GM23338 (cell line): ENCODE measurements at regions not wholly inside any gene's neighbourhood (a gene's known extent, or its start where the extent isn't known, plus 50 kb on each side); places are given as distances from the start of the nearest gene placed in this dataset.

Experiments used
- ATAC-seq: fragments of 200-7000 bp; cut with Tn5 transposase; 3 replicates; pipeline ENCODE4 v1.9.1; 2020
- DNase-seq: peaks from one replicate; pipeline ENCODE4 v3.0.0-alpha.2; 2015; ENCODE audit warnings: low spot score
- H2AFZ ChIP-seq: fragments of 200-600 bp; sonication (generic); 2 replicates; pipeline ENCODE4 v1.8.0; 2016; ENCODE audit warnings: antibody characterized with exemption, mild to moderate bottlenecking, moderate library complexity
- H3F3A ChIP-seq: fragments of 200-600 bp; sonication (generic); replicated peaks from 2 replicates; pipeline ENCODE4 v1.8.0; 2017; ENCODE audit warnings: antibody characterized with exemption, mixed run types, low read depth
- H3K27ac ChIP-seq: fragments of 200-600 bp; sonication (generic); 2 replicates; pipeline ENCODE4 v1.6.1; 2016; ENCODE audit warnings: low read depth
- H3K27me3 ChIP-seq: fragments of 200-600 bp; sonication (generic); 2 replicates; pipeline ENCODE4 v1.8.0; 2016; ENCODE audit warnings: mild to moderate bottlenecking, mixed run types, moderate library complexity; ENCODE audit not compliant: insufficient read depth
- H3K36me3 ChIP-seq: fragments of 200-600 bp; sonication (generic); 2 replicates; pipeline ENCODE4 v1.8.0; 2016; ENCODE audit warnings: mild to moderate bottlenecking; ENCODE audit not compliant: insufficient read depth
- H3K4me1 ChIP-seq: fragments of 200-600 bp; sonication (generic); 2 replicates; pipeline ENCODE4 v1.8.0; 2016; ENCODE audit warnings: mild to moderate bottlenecking, moderate library complexity; ENCODE audit not compliant: insufficient read depth
- H3K4me2 ChIP-seq: fragments of 200-600 bp; sonication (generic); 2 replicates; pipeline ENCODE4 v1.7.1; 2017; ENCODE audit warnings: mixed run types
- H3K4me3 ChIP-seq: fragments of 200-600 bp; sonication (generic); 2 replicates; pipeline ENCODE4 v1.6.1; 2016; ENCODE audit warnings: mixed run types
- H3K79me2 ChIP-seq: fragments of 200-600 bp; sonication (generic); replicated peaks from 2 replicates; pipeline ENCODE4 v1.8.0; 2017; ENCODE audit warnings: mild to moderate bottlenecking; ENCODE audit not compliant: insufficient read depth
- H3K9me2 ChIP-seq: fragments of 200-600 bp; sonication (generic); 2 replicates; pipeline ENCODE4 v1.8.0; 2017; ENCODE audit not compliant: insufficient read depth
- H4K20me1 ChIP-seq: fragments of 200-600 bp; sonication (generic); replicated peaks from 2 replicates; pipeline ENCODE4 v1.8.0; 2017; ENCODE audit warnings: mild to moderate bottlenecking; ENCODE audit not compliant: insufficient read depth
- H3K27ac Mint-ChIP-seq: 2 replicates; pipeline ENCODE4 v1.8.0; 2020; ENCODE audit warnings: inconsistent platforms, mild to moderate bottlenecking, moderate library complexity, mixed read lengths
- H3K27me3 Mint-ChIP-seq: 3 replicates; pipeline ENCODE4 v1.8.0; 2022; ENCODE audit warnings: low read depth, mild to moderate bottlenecking, moderate library complexity, mixed read lengths, inconsistent platforms; ENCODE audit not compliant: insufficient read depth, poor library complexity
- H3K36me3 Mint-ChIP-seq: 3 replicates; pipeline ENCODE4 v1.8.0; 2021; ENCODE audit warnings: low read depth, mild to moderate bottlenecking, inconsistent platforms, moderate library complexity, mixed read lengths
- H3K4me1 Mint-ChIP-seq: 3 replicates; pipeline ENCODE4 v1.8.0; 2020; ENCODE audit warnings: mild to moderate bottlenecking, inconsistent platforms, mixed read lengths
- H3K4me3 Mint-ChIP-seq: 3 replicates; pipeline ENCODE4 v1.8.0; 2021; ENCODE audit warnings: moderate library complexity, mild to moderate bottlenecking, inconsistent platforms, mixed read lengths
- H3K9me3 Mint-ChIP-seq: 3 replicates; pipeline ENCODE4 v1.8.0; 2020; ENCODE audit warnings: moderate library complexity, mild to moderate bottlenecking, inconsistent platforms, mixed read lengths
- CREB1 ChIP-seq: fragments of 250-450 bp; sonication (Bioruptor Pico); IDR thresholded peaks from 2 replicates; pipeline ENCODE4 v1.5.0; 2020; ENCODE audit warnings: low read depth, mild to moderate bottlenecking, moderate library complexity
- ETS1 ChIP-seq: IDR thresholded peaks from 2 replicates; pipeline ENCODE4 v1.6.1; 2016; ENCODE audit warnings: antibody characterized with exemption
- EZH2 ChIP-seq: fragments of 200-600 bp; sonication (generic); IDR thresholded peaks from one replicate; pipeline ENCODE4 v1.8.0; 2017; ENCODE audit warnings: antibody characterized with exemption, mild to moderate bottlenecking, low read depth; ENCODE audit not compliant: unreplicated experiment
- EZH2phosphoT487 ChIP-seq: fragments of 200-600 bp; sonication (generic); IDR thresholded peaks from one replicate; pipeline ENCODE4 v1.8.1; 2018; ENCODE audit warnings: antibody characterized with exemption; ENCODE audit not compliant: unreplicated experiment
- JUNB ChIP-seq: IDR thresholded peaks from one replicate; pipeline ENCODE4 v1.6.1; 2016; ENCODE audit warnings: antibody characterized with exemption; ENCODE audit not compliant: unreplicated experiment
- NANOG ChIP-seq: IDR thresholded peaks from 2 replicates; pipeline ENCODE4 v1.6.1; 2016; ENCODE audit warnings: antibody characterized with exemption, borderline replicate concordance
- POLR2AphosphoS5 ChIP-seq: IDR thresholded peaks from 2 replicates; pipeline ENCODE4 v1.6.1; 2016; ENCODE audit warnings: antibody characterized with exemption, low read depth
- STAT1 ChIP-seq: IDR thresholded peaks from one replicate; pipeline ENCODE4 v1.6.1; 2016; ENCODE audit warnings: antibody characterized with exemption; ENCODE audit not compliant: unreplicated experiment
- ZNF114 ChIP-seq: fragments of 250-450 bp; sonication (Bioruptor Pico); IDR thresholded peaks from 2 replicates; pipeline ENCODE4 v1.5.0; 2020; ENCODE audit warnings: mild to moderate bottlenecking, moderate library complexity
- ZNF331 ChIP-seq: fragments of 250-450 bp; sonication (Bioruptor Pico); IDR thresholded peaks from 2 replicates; pipeline ENCODE4 v1.5.0; 2020; ENCODE audit warnings: low read depth, mild to moderate bottlenecking, moderate library complexity
- ZNF462 ChIP-seq: fragments of 250-450 bp; sonication (Bioruptor Pico); IDR thresholded peaks from 2 replicates; pipeline ENCODE4 v1.5.0; 2020; ENCODE audit warnings: mild to moderate bottlenecking, moderate library complexity
- TF ChIP-seq, protein P1 (sequence below): IDR thresholded peaks from one replicate; pipeline ENCODE4 v1.6.1; 2018; ENCODE audit warnings: antibody characterized with exemption; ENCODE audit not compliant: unreplicated experiment
- TF ChIP-seq, protein P2 (sequence below), 2 experiments: fragments of 200-600 bp in 1 of 2; sonication (generic) in 1 of 2; conservative IDR thresholded peaks; 2 replicates each; pipeline versions ENCODE4 v1.5.1 to v1.6.1; 2016 to 2017; ENCODE audit warnings: antibody characterized with exemption in 2 of 2, low read depth in 2 of 2, mild to moderate bottlenecking in 2 of 2, moderate library complexity in 1 of 2

DNA sequence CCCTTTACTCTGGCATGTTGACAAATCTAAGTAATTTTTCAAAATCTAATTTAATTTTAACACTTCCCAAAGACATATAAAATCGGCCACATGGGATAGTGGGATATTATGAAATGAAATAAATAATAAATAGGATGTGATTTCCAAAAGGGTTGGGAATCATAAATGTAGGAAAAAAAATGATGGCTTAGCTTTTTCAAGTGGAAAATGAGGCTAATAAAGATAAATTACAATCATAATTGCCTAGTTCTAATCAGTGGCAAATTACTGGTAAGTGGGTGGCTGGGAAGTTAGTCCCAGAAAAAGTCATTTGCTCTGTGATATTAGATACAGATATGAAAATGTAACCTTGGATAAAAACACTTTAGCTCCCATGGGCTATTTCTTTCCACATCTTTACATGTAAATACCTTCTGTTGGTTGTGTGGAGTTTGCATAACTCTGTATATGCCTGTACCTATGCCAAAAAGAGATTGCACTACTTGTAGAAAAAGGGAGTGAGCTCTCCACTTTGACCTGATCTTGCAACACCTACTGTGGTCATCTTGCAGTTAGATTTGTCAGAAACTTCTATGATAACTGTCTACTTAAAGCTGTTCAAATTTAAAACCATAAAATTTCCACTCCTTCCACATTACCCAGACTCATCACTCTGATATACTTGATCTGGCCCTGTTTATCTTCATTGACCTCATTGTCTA is 284.6 kb upstream of the KAZN start:
- TF ChIP-seq, protein P1, sequence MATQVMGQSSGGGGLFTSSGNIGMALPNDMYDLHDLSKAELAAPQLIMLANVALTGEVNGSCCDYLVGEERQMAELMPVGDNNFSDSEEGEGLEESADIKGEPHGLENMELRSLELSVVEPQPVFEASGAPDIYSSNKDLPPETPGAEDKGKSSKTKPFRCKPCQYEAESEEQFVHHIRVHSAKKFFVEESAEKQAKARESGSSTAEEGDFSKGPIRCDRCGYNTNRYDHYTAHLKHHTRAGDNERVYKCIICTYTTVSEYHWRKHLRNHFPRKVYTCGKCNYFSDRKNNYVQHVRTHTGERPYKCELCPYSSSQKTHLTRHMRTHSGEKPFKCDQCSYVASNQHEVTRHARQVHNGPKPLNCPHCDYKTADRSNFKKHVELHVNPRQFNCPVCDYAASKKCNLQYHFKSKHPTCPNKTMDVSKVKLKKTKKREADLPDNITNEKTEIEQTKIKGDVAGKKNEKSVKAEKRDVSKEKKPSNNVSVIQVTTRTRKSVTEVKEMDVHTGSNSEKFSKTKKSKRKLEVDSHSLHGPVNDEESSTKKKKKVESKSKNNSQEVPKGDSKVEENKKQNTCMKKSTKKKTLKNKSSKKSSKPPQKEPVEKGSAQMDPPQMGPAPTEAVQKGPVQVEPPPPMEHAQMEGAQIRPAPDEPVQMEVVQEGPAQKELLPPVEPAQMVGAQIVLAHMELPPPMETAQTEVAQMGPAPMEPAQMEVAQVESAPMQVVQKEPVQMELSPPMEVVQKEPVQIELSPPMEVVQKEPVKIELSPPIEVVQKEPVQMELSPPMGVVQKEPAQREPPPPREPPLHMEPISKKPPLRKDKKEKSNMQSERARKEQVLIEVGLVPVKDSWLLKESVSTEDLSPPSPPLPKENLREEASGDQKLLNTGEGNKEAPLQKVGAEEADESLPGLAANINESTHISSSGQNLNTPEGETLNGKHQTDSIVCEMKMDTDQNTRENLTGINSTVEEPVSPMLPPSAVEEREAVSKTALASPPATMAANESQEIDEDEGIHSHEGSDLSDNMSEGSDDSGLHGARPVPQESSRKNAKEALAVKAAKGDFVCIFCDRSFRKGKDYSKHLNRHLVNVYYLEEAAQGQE, result no peak
- TF ChIP-seq JUNB, result no peak
- TF ChIP-seq, protein P2, sequence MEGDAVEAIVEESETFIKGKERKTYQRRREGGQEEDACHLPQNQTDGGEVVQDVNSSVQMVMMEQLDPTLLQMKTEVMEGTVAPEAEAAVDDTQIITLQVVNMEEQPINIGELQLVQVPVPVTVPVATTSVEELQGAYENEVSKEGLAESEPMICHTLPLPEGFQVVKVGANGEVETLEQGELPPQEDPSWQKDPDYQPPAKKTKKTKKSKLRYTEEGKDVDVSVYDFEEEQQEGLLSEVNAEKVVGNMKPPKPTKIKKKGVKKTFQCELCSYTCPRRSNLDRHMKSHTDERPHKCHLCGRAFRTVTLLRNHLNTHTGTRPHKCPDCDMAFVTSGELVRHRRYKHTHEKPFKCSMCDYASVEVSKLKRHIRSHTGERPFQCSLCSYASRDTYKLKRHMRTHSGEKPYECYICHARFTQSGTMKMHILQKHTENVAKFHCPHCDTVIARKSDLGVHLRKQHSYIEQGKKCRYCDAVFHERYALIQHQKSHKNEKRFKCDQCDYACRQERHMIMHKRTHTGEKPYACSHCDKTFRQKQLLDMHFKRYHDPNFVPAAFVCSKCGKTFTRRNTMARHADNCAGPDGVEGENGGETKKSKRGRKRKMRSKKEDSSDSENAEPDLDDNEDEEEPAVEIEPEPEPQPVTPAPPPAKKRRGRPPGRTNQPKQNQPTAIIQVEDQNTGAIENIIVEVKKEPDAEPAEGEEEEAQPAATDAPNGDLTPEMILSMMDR (conservative IDR thresholded peaks at IDR 0.05; ENCODE audit: low read depth in 2 of 2), result no peak
- TF ChIP-seq ZNF331 (CRISPR knock-in tag), result no peak
- no peak for TF ChIP-seq EZH2phosphoT487
- TF ChIP-seq STAT1, result no peak
- TF ChIP-seq CREB1 (CRISPR knock-in tag), result no peak
- TF ChIP-seq ZNF114 (CRISPR knock-in tag), result no peak
- TF ChIP-seq POLR2AphosphoS5, result no peak
- TF ChIP-seq NANOG, result no peak
- no peak for TF ChIP-seq EZH2
- no peak for TF ChIP-seq ETS1
- no peak for TF ChIP-seq ZNF462

More for the DNA sequence above, 284.6 kb upstream of the KAZN start:
- Histone ChIP-seq H3K36me3 (no peaks in the 10 kb centered on the region), H2AFZ (no peak overlapping the region), H3K9me2 (peaks cover 14% of the 10 kb centered on the region), H3K27me3 (no peaks in the 10 kb centered on the region), H4K20me1 (no peaks in the 10 kb centered on the region), H3K79me2 (no peaks in the 10 kb centered on the region), H3K4me3 (no peak overlapping the region), H3K4me1 (no peaks in the 10 kb centered on the region), H3F3A (no peaks in the 10 kb centered on the region), H3K4me2 (no peak overlapping the region), H3K27ac (no peak overlapping the region)
- DNase-seq (no peak), ATAC-seq (no peak)
- H3K36me3 Mint-ChIP-seq, result no peaks in the 10 kb centered on the region
- H3K4me1 Mint-ChIP-seq, result no peaks in the 10 kb centered on the region
- no peak overlapping the region for H3K4me3 Mint-ChIP-seq
- H3K27me3 Mint-ChIP-seq, result no peaks in the 10 kb centered on the region
- H3K9me3 Mint-ChIP-seq, result no peaks in the 10 kb centered on the region; the same call in 2 of the 3 replicates
- no peak overlapping the region for H3K27ac Mint-ChIP-seq
